NCI-H510A treated with DMSO at 0.1 percent for 48 hours (cell line): ENCODE measurements at regions not wholly inside any gene's neighbourhood (a gene's known extent, or its start where the extent isn't known, plus 50 kb on each side); places are given as distances from the start of the nearest gene placed in this dataset.
"Not testable (repeated sequence)": the region's sequence is repeated elsewhere in the genome, so short reads cannot be mapped to it uniquely, and the experiment has no call there.

Experiments
- DNase-seq: peaks from one replicate; lab custom pipeline; 2025; lab: John Stamatoyannopoulos, UW

DNA sequence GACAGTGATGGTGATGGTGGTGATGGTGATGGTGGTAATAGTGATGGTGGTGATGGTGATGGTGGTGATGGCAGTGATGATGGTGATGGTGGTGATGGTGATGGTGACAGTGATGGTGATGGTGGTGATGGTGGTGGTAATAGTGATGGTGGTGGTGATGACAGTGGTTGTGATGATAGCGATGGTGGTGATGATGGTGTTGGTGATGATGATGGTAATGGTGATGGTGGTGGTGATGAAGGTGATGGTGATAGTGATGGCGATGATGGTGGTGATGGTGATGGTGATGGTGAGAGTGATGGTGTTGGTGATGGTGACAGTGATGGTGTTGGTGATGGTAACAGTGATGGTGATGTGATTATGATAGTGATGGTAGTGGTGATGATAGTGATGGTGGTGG lies 94.3 kb downstream of the ASB1 start:
- no peak for DNase-seq

DNA sequence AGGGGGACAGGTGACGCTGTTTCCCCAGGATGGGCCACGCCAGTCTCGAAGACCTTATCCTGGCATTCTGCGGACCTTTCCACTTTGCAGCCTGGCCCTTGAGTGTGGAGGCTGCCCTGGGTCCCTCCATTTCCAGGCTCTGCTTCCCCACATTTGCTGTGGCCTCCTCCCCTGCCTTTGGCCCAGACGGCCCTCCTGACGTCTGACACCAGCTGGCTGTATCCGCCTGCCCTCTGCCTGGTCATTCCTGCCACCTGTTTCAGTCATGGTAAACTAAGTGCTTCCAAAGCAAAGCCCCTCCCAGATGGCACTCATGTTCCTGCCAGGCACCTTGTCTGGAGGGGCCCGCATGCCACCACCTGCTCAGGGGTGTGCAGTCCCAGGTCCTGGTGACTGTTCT lies 95.1 kb downstream of the ASB1 start:
- DNase-seq, result no peak

DNA sequence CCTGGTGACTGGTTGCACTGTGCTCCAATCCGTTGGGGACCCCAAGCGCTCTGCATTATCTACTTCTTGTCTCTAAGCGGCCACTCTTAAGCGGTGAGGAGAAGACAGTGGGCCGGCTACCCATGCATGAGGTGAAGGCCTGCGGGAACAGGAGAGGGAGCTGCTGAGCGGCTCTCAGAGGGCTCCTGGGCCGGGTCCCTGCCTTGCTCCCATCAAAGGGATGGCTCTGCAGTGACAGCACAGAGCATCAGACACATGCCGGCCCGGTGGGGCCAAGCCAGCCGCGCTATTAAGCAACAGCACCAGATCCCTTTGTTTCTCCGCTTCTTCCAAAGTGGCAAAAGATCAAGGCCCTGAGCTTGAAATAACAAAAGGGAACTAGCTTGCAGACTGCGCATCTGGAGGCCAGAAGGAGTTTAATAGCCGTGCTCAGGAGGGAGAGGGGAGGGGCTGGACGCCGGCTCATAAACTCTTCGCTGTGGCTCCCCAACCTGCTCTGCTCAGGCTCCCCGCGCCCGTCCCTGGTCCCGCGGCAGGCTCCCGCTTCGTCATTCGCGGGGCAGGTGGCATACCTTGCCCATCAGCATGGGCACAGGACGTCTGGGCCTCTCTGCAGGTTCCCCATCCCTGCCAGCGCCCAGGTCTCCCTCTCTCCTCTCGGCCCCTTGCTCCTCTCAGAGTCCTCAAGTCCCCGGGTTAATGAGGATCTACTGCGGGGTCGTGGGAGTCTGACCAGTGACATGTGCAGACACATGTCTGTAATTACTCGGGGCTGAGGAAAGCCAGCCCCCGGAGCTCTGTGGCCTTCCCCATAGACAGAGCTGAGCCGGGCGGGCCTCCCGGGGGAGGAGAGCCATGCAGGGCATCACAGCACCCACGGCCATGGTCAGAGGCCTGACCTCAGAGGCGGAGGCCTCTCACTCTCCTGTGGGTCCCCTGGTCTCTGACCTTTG lies 96.7 kb downstream of the ASB1 start:
- DNase-seq, result peak; percentile 7

DNA sequence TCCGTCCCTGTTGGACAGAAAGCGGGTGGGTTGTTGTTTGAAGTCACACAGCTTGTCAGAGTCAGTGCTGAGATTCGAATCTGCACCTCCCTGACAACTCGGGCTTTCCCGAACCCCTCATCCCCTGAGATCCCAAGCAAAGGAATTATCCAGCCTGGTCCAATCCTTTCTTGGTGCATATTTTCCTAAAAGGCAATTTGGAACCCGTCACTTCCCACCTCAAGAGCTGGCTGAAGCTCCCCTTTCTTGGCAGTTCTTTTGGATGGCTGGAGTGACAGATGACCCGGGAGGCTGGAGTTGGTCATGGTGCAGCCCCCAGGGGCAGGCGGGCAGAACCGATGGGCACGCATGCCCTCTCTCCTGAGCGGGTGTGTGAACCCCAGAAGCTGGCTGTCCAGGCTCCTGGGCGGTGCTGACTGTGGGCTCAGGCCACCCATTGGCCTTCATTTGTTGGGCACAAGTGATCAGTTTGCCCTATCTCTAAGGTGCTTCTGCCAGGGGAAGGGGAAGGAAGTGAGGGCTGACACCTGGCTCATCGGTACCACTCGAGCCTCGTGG lies 97.8 kb downstream of the ASB1 start:
- no peak for DNase-seq

DNA sequence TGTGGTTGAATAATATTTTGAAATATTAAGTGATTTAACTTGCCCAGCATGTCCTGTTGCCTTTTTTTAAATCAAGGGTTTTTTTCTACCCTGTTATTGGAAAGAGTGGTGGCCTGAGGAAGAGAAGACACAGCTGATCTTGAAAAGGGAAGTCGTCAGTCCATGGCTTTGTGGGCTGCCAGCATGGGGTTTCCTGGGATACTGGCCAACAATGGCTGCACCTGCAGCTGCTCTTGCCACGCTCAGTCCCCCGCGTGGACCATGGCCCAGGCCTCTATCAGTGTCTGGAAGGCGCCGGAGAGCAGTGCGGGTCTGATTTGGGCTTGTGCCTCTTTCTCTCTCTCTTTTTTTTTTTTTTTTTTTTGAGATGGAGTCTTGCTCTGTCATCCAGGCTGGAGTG lies 99.3 kb downstream of the ASB1 start:
- no peak for DNase-seq

DNA sequence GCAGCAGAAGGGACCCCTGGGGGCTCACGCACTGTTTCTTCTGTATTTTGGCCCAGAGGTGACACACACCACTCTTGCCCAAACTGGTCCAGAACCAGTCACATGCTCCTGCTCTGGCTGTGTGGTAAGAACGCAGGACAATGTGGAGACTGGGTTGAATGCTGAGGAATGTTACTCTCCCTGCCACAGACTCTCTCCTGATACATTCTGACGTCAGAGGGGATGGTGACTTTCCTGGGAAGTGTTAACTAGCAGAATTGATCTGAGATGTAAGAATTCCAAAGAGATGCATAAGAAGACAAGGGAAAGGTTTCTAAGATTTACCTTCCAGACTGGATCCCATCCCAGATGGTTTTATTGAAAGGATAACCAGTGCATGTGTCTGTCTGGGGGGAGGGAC lies 100.8 kb downstream of the ASB1 start:
- no peak for DNase-seq

DNA sequence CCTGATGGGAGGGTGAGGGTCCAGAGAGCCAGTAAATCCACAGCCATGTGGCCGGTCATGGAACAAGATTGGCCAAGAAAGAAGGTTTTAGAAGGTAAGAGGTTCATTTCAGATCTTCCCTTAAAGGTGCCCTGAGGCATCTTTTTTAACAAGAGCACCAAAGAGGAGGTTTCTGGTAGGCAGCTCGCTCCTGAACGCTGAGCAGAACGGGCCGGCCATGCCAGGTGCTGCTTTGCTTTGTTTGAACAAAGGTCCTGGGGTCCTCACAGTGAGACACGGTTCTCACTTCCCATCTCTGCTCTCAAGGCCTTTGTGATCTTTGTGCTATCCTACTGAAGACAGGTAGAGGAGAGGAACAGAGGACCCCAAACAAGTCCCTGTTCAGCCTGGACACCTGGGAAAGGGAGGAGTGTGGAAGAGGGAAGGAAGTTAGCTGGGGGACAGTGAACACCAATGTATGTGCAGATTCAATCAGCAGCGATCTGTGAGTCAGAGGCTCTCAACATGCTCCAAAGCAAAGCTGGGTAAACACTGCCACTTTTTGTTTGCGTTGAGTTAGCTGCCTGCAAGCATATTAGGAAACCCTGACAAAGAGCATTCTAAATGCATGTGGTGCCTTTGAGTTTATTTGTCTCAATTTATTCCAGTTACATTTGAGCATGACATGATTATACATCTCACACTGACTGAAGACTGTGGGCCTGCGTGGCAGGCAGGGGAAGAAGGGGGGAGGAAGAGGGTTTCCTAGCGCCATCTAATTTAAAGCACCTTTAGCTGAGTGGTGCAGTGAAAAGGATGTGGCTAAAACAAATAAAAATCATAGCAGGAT lies 102.4 kb downstream of the ASB1 start:
- DNase-seq, result peak; percentile 89

DNA sequence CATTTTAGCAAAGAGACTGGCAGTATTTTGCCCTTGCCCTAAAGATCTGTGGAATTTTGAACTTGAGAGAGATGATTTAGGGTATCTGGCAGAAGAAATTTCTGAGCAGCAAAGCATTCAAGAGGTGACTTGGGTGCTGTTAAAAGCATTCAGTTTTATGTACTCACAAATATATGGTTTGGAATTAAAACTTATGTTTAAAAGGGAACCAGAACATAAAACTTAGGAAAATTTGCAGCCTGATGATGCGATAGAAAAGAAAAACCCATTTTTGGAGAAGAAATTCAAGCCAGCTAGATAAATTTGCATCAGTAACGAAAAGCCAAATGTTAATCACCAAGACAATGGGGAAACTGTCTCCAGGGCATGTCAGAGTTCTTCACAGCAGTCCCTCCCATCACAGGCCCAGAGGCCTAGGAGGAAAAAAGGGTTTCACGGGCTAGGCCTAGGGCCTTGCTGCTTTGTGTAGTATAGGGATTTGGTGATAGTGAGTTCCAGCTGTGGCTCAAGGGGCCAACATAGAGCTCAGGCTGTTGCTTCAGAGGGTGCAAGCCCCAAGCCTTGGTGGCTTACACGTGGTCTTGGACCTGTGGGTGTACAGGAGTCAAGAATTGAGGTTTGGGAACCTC lies 104.4 kb downstream of the ASB1 start:
- not testable (repeated sequence) for DNase-seq

DNA sequence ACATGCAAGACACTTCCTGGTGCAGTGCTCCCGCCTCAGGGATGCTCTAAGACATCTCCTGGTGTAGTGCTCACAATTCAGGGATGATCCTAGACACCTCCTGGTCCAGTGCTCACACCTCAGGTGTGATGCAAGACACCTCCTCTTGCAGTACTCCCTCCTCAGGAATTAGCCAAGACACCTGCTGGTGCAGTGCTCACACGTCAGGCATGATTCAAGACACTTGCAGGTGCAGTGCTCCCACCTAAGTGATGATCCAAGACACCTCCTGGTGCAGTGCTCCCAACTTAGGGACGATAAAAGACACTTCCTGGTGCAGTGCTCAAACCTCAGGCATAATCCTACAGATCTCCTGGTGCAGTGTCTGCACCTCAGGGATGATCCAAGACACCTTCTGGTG lies 117.0 kb downstream of the ASB1 start:
- DNase-seq, result not testable (repeated sequence)

DNA sequence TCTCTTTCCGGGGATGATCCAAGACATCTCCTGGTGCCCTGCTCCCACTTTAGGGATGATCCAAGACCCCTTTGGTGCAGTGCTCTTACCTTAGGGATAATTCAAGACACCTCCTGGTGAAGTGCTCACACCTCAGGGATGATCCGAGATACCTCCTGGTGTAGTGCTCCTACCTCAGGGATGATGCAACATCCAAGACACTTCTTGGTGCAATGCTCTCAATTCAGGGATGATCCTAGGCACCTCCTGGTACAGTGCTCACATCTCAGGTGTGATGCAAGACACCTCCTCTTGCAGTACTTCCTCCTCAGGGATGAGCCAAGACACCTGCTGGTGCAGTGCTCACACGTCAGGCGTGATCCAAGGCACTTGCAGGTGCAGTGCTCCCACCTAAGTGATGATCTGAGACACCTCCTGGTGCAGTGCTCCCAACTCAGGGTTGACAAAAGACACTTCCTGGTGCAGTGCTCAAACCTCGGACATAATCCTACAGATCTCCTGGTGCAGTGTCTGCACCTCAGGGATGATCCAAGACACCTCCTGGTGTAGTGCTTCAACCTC lies 122.3 kb downstream of the ASB1 start:
- no peak for DNase-seq

DNA sequence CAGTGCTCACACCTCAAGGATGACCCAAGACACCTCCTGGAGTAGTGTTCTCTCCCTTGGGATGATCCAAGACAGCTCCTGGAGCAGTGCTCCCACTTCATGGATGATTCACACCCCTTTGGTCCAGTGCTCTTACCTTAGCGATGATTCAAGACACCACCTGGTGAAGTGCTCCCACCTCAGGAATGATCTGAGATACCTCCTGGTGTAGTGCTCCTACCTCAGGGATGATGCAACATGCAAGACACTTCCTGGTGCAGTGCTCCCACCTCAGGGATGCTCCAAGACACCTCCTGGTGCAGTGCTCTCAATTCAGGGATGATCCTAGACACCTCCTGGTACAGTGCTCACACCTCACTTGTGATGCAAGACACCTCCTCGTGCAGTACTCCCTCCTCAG lies 123.1 kb downstream of the ASB1 start:
- DNase-seq, result no peak

DNA sequence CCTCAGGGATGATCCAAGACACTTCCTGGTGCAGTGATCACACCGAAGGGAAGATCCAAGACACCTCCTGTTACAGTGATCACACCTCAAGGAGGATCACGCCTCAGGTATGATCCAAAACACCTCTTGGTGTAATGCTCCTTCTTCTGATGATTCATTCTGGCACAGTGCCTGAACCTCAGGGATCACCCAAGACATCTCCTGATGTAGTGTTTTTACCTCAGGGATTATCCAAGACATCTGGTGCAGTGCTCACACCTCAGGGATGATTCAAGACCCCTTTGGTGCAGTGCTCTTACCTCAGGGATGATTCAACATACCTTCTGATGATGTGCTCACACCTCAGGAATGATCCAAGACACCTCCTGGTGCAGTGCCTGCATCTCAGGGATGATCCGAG lies 124.4 kb downstream of the ASB1 start:
- DNase-seq, result no peak

DNA sequence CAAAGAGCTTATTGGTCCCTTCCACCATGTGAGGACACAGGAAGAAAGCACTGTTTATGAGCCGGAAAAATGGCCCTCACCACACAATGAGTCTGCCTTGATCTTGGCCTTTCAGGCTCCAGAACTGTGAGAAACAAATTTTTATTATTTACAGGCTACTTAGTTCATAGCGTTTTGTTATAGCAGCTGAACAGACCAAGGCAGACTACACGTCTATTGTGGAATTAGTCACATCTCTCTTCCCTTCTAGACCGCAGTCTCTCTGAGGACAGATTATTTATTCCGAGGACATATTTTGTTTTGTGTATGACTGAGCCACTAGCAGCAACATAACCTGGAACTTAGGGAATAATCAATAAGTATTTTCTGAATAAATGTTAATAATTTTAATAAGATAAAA lies 125.5 kb downstream of the ASB1 start:
- DNase-seq, result no peak

DNA sequence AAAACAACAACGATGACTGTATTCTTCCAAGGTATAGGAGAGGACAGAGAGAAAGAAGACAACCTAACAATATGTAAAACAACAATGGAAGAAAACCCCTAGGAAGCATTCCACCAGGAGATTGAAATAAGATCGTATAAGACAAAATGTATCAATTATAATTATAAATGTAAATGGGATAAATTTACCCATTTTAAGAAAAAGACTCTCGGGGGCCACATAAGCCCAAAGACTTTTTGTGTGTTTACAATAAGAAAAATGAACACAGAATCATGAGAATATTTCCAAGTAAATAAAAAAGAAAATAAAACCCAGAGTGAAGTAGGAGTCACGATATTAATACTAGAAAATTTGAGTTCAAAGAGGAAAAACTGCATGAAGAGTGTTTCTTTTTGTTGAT lies 126.4 kb downstream of the ASB1 start:
- no peak for DNase-seq

DNA sequence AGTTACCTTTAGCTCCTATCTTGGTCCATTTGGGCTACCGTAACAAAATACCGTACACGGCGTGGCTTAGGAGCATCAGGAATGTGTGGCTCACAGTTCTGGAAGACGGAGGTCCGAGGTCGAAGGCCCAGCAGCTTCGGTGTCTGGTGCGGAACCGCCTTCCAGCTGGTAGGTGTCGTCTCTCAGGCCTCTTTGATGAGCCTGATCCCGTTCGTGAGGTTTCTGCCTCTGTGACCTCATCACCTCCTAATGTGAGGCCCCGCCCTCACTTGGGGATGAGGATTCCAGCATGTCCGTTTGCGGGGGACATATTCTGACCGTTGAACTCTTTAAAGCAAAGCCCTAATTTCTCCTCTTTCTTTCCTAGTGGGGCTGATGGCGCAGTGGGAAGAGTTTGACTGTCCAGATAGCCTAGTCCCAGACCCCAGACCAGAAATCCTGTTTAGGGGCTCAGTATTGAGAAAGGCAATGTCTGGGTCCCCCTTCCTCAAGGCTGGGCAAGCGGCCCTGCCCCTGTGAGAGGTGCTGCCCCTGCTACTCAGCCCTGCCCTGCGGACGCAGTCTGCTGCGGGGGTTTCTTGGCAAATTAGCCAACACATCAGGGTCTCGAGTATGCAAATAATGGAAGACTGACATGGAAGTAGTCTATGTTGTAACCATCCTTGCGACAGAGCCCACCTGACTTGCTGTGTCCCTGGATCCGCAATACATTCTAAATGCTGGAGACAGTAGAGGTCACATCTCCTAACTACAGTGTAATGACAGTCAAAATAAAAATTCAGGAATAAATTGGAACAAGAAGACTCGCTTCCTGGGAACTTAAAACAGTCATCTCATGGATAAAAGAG lies 128.0 kb downstream of the ASB1 start:
- no peak for DNase-seq

DNA sequence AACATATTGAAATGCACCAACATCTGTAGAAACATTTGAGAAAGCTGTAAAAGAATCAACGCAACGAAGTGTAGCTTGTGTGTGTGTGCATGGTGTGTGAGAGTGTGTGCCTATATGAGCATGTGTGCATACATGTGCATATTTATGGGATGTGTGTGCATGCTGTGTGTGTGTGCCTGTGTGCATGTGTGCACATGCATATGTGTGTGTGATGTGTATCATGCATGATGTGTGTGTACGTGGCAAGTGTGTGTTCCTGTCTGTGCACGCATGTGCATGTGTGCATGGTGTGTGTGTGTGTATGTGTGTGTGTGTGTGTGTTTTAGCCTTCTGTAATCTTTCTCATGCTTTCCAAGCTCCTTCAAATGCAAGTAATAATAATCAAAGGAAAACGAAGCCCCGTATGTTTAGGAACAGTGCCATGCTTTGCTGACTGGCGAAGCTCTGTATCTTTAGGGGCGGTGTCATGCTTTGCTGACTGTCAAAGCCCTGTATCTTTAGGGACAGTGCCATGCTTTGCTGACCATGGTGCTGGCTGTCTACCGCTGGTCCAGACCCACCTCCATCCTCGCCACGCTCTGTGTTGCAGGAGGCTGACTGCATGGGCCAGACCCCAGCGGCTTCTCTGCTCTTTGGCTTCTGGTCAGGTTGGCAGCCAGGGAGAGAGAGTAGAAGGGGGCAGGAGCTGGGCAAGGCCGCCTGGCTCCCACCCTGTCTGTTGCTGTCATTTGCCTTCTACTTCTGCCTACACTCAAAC lies 129.2 kb downstream of the ASB1 start:
- no peak for DNase-seq

DNA sequence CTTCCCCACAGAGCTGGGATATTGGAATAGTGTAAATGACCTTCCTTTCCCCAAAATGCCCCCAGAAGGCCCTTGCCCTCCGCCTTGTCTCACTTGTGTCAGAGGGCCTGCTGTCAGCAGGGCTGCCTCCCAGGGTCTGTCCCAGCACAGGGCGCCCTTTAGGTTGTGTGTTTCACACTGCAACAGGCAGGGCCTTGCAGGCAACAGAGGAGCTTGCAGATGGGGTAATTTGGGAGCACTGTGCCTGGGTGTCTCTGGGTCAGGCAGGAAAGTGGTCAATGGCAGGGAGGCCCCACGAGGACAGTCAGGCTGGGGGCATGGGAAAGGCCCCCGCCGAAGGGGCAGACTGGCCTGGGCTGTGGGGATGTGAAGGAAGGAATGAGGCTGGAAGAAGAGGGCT lies 130.7 kb downstream of the ASB1 start:
- DNase-seq, result no peak

DNA sequence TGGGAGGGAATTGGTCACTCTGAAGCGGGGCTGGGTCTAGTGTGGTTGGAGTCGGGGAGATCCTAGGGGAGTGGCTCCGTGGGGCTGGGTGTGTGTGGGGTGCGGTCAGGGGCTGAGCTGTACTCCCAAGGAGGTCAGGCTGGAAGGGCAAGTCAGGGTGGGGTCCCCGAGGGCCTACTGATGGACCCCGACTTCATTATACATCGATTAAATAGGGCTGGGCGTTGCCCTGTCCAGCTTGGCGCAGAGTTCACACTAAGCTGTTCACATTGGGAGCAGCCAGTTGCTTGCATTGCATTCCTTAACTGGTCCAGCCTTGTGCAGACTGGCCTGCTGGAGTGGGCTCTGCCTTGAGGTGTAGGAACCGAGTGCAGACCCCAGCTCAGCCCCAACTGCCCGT lies 131.2 kb downstream of the ASB1 start:
- DNase-seq, result no peak

DNA sequence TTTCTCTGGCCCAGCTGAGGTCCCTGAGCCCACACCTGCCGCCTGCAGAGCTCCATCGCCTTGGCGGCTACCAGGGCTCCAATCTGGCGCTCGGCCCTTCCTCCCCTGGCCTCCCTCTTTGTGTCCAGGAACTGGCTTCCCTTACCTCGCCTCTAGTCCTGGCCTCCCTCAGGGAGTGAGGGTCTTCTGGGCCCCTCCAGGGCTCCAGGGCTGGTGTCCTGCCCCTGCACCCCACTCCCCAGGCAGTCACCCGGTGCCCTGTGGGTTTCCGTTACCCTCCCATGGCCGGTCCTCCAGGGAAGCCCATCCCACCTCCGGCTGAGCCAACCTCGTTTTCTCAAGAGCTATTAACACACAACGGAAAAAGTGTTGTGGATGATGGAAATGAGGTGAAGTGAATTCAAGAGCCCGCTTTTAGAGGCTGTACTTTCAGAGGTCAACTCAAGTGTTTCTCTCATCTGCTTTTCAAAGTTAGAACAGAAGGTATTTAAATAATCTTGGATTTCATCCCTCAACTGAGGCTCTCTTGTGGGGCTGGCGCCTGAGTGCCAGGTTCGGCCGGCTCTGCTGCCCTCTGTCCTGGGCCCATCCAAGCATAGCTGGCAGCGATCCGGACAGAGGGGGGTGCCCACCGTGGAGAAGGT lies 131.9 kb downstream of the ASB1 start:
- peak; percentile 1 for DNase-seq

DNA sequence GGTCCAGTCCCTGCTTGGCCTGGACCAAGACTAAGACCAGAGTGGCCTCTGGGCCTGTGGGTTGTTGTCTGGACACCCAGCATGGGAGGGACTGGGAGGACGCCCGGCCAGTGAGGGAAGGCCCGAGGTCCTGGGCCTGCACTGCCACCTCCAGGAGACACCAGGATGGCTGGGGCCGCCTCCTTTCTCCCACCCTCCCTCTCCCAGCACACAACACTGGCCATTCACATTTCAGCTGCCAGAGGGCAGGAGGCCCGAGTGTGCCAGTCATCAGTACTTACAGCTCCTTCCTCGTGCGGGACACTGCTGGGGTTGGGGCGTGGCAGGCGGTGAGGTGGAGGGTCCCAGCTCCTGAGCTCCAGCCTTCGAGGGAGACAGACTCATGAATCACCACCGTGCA lies 133.5 kb downstream of the ASB1 start:
- no peak for DNase-seq
